GM19395 (cell line): ENCODE measurements at regions not wholly inside any gene's neighbourhood (a gene's known extent, or its start where the extent isn't known, plus 50 kb on each side); places are given as distances from the start of the nearest gene placed in this dataset.
A peak's percentile ranks its signal among the peaks of the same experiment; 100 is the strongest.
"Not testable (repeated sequence)": the region's sequence is repeated elsewhere in the genome, so short reads cannot be mapped to it uniquely, and the experiment has no call there.

Experiments used
- ATAC-seq: cut with Tn5 transposase; IDR thresholded peaks from one replicate; pipeline ENCODE4 v1.9.1; 2021; ENCODE audit warnings: mild to moderate bottlenecking, moderate library complexity; ENCODE audit not compliant: unreplicated experiment

DNA sequence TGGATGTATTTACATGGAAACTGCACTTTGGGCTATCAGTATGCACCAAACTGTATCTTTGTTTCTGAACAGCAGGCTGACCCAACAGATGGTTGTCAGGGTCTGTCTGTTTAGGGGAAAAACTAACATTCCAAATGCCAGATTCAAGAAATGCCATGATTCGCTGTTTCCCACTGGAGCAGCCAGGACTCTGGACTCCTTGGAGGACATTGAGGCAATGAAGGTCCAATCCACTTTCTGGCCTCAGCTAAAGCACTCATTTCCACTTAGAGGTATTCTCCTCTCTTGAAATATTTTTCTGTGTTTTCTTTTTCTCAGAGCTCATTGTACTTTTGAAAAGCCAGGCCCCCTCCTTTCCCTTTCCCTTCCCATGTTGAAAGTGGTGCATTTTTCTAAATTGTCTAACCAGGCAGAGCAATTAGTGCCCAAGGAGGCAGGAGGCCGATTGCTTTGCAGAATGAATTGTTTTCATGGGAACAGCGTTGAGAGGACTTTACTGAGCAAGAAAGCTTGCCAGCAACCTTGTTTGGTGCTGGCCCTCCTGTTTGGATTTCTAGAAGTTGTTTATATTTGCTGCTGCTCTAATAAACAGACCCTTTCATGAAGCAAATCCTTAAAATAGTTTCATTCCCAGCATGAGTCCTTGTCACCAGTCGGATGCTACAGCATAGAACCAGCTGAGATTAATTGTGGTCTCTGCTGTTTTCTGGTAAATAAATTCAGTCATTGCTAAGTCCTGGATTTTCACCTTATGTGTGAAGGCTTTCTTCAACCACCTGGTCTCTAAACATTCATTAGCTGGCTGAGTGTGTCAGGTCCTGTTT, 132.8 kb upstream of the TAF11L2 start:
- ATAC-seq: no peak

DNA sequence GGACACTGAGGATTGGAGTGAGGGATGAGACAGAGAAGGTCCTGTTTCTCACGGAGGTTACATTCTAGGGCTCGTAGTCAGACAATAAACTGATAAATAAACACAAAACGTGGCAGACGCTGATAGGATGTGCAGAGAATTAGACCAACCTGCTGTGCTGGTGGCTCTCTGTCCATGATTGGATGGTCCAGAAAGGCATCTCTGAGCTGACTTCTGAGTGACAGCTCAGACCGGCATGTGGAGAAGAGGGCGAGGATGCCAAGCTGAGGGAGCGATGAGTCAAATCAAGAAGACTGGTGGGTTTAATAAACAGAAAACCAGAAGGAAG, 132.3 kb upstream of the TAF11L2 start:
- no peak for ATAC-seq

DNA sequence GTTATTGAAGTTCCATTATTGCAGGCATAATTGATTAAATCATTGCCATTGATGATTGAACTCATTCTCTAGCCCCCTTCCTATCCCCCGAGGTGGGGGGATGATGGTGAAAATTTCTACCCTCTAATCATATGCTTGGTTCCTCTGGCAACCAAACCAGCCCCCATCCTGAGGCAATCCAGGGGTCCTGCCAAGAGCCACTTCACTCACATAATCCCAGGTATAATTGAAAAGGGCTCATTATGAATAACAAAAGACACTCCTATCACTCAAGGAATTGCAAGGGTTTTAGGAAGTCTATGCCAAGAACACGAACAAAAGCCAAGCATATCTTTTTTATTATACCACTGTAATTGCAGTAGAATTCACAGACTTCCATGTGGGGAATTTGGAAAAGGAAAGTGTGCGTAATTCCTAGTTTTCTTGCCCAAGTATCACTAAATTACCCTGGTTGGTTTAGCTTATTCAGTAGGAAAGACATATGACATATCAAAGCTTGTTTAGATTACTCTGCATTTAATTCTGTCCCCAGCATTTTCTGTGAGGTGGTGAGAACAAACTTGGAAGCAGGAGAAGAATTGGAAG, 130.7 kb upstream of the TAF11L2 start:
- no peak for ATAC-seq

DNA sequence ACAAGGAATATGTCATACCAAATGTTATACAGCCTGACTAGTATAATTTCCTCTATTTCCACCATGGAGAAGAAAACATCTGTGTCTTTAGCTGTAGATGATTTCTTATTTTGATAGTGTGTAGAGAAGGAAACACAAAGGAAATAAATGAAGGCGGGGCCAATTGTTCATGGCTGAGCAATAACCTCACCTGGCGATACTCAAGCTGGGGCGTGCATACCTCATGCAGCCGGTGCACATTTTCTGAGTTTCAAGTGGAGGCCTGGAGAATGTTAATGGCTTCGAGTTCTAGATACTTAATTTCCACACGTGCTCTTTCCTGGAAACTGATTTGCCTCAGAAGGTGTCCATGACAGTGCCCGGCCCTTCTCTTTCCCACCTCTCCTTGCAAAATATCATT, 127.4 kb upstream of the TAF11L2 start:
- ATAC-seq: no peak

DNA sequence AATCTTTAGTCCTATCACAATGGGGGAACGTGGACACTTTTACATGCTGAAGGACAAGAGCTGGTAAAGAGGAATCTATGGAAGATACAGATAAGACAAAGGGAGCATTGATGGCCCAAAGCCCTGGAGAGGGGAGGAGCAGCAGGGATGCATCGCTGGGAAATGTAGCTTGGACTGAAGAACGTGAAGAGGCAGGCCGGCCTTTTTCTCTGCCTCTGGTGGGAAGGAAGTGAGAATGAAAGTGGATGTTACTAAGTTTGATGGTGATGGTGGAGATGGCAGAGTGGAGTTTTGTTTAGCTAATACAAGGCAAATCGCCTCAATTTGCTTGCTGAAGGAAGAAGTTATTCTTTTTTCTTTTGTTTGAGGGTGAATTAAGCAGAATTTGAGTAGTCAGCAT, 124.6 kb upstream of the TAF11L2 start:
- ATAC-seq: peak; percentile 85

DNA sequence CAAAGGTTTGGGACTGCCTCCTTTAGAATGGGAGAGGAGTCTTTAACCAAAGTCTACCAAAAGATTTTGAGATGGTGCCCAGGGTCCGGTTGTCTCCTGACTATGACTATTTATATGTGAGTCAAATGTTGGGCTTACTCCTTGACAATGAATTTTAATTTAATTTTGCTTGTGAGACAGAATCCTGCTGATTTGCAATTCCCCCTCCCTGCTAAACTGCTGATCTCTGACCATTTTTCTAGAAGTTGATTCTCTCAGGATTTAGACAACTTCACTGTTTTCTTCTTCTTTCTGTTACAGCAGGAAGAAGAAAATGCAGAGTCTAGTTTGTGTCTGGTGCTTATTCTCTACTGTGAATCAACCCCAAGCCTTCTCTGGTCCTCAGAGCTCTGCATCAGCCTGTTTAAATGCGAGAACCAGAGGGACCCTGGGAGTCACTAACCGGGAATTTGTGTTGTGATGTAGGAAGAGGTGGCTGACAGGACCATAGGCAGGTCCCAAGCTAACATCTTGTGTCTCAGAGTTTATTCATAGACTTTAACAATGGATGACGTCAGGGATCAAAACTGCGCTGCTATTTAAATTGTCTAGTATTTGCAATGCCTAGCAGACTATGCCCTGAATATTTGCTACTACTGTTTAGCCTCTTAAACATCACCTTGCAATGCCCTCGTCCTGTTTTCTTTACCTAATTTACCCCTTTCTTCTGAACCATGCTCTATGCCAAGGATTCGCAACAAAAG, 124.0 kb upstream of the TAF11L2 start:
- ATAC-seq: peak; percentile 25

DNA sequence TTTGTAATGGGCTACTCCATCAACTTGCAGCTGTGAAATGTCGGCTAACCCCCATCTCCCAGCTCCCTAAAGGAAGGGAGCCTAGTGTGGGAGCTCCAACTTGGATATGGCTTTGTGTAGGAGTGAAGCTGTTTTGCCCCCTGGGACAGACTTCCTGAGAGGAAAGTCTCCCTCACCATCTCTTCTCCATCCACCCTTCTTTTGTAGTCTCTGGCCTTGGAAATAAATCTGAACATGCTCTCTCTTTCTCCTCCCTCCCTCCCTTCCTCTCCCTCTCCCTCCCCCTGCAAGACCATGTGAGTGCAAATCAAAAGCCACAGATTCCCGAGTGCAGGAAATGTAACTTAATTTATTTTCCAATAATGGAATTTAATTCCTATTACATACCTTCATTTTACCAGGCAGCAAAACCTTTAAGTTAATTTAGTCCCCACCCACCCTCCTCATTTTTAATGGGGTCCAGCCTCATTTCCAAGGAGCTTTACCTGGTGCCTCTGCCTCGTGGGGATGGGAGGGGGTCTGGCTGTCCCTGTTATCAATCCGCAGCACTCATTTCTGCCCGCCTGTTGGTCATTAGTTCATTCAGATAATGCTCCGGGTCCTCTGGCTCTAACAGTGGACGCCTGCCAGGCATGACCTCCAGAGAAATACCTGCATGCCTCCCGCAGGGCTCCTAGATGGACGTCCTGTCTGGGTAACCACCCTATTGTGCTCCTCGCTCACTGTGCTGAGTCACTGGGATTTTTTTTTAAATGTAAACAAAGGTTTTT, 122.9 kb upstream of the TAF11L2 start:
- ATAC-seq: no peak

DNA sequence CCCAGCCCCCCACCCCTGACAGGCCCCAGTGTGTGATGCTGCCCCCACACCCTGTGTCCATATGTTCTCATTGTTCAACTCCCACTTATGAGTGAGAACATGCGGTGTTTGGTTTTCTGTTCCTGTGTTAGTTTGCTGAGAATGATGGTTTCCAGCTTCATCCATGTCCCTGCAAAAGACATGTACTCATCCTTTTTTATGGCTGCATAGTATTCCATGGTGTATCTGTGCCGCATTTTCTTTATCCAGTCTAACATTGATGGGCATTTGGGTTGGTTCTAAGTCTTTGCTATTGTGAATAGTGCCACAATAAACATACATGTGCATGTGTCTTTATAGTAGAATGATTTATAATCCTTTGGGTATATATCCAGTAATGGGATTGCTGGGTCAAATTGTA, 122.1 kb upstream of the TAF11L2 start:
- ATAC-seq: not testable (repeated sequence)

DNA sequence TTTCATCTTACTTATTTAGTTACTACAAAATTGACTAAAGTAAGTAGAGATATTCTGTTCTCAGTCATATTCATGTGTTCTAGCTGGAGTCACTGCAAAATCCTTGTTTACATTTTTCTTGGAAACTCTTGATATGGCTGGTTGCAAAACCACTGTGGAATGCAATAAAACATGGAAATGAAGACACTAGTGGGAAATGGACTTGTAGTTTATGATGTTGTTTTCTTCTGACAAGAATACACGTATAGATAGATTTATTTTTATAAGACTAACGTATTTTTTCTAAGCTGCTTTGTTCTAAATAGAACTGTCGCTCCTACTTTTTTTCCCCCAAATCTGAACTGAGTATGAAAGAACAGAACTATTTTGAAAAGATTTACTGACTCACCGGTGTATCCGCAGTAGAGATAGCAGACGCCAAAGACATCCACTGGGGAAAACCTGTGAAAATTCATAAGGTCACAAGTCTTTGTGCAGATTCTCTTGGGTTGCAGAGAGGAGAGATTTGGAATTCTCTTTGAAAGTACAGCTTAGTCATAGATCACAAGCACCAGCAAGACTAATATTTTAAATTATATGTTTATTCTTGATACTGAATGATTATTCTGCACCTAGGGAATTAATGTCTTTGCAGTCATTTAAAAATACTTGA, 119.6 kb upstream of the TAF11L2 start:
- no peak for ATAC-seq

DNA sequence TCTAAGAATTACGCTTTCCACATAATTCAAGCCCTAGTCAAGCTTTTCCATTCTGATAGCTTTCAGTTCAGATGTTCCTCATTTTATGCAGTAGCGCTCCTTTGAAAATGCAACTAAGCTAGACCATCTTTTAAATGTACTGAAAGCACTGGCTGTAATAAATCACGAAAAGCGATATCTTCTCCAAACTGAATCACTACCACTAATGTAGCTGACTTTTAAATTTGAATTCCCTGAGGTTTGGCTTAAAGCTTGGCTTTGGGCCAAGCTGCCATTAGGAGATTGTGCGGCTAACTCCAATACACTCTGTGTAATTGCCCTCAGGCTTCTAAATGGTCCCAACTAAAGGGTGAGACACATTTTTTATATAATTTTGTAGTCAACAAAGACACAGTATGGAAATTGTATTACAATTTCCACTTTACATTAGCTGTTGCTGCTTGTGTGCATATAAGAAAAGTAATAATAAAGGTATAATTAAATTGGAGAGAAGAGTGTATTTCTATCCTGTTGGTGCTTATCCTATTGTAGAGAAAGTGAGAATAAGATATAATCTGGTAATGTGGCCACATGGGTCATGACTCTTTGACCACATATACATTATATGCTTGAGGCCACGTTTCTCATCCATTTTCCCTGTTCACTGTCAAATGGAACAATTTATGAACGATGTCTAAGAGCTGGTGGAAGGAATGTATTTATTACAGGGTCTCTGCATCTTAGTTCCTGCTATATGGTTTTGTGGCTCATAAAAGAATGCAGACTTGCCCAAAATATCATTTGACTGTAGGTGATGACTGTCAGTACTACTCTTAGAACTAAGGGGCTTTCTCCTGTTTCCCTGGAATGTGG, 118.7 kb upstream of the TAF11L2 start:
- ATAC-seq: no peak

DNA sequence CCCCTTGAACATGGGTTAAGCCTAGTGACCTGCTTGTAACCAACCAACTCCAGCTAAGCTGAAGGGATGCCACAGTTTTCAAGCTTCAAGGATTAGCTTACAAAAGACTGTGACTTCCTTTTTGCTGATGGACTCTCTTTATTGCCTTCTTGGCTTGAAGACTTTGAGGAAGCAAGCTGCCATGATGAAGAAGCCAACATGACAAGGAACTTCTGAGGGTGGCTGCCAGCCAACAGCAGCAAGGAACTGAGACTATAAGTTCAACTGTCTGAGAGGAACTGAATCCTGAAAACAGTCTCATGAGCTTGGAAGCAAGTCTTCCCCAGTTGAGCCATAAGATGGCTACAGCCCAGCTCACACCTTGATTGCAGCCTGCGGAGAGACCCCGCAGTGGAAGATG, 116.1 kb upstream of the TAF11L2 start:
- ATAC-seq: no peak

DNA sequence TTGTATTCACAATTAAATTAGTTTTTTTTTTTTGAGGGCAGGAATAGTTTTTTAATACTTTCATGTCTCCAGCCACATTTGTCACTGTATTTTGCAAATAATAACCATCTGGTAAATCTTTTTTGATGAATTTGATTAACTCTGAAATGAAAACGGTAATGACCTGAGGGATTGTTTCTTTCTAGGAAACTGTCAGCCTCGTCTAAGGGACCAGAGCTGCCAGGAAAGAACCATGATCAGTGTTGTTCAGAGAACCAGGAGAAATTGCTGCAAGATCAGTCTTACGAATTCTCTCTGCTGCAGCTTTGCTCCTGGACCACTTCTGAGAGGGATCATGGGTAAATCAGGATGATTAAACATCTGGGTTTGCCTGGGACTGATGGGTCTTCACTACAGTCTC, 114.5 kb upstream of the TAF11L2 start:
- ATAC-seq: no peak

DNA sequence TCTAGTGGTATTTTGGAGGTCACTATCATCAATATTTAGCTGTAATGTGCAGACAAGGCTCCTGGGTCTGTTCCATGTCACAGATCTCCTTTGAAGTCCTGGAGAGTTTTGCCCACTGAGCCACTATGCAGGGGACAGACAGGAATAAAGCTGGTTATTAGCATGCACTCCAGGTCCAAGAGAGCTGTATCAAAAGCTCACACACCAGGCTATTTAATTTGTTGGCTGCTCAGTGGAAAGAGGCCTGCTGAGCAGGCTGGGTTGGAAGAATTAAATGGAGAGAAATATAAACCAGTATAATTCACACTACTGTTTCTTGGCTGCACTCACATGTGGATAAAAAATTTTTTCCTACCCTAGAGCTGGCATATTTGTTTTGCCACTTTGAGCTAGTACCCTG, 113.8 kb upstream of the TAF11L2 start:
- no peak for ATAC-seq

DNA sequence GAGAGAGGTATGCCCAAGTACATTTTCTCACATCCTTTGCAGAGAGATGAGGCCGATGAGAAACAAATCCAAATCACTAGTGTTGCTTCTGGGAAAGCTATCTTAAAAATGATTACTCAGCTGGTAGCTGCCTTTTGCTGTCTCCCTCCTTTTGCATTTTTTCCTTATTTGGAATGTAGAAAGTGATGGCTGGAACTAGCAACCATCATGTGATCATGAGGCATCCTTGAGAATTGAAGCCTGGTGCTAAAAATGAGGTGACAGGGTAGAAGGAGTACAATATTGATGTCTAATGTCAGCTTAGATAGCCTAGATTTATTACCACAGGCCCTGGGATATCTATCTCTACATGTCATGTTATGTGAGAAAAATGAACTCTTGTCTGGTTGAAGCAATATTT, 109.3 kb upstream of the TAF11L2 start:
- no peak for ATAC-seq

DNA sequence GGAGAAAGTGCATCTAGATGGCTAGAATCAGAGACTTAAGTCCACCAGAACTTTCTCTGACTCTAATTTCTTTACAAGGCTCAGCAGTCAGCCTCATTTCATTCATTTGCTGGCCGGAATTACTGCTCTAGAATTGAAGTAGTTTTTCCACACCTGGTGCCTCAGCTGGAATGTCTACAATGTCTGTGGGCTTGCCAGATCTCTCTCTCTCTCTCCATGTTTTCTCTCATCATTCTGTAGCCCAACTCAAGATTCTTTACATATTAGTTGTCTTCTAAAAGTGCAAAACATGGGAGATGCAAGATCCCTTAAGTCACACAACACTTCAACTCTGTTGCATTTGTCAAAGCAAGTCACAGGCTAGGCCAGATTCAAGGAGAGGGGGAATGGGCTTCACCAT, 103.9 kb upstream of the TAF11L2 start:
- no peak for ATAC-seq

DNA sequence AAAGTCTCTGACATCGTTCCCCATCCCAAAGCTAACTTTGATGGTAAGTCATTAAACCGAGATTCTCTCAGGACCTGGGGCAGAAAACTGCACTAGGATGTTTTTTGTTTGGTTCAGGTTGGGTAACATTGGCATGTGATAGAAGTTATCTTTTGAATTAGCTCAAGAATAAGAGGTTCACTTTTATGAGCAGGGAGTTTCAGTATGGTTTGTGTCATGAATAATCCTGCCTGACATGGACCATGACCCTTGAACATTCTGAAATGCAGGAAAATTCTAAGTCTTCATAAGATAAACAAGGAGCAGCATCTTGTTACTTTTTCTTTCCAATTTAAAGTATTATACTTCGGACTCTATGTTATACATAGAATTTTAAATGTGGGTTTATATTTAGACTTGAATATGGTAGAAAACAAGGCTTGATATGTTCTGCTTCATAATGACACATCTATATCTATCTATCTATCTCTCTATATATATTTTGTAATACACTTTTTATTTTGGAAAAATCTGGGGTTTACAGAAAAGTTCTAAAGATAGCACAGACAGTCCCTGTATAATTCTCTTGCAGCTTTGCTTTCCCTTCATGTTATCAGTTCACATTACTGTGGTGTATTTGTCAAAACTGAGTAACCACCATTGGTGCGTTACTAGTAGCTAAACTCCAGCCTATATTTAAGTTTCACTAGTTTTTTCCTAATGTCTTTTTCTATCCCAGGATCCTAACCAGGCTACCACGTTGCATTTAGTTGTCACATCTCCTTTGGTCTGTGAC, 102.7 kb upstream of the TAF11L2 start:
- no peak for ATAC-seq

DNA sequence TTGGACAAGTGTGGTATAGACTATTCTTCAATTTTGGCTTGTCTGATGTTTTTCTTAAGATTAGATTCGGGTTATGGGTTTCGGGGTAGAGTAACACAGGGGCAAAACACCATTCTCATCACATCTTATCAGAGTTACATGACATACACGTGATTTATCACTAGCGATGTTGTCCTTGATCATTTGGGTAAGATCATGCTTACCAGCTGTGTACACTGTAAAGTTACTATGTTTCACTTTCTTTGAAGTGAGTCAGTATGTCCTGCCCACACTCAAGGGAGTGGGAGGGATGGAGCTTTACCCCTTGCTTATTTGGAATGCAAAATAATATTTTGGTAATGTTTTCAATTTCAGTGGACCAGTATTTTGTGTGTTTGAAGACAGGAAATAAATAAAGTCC, 101.8 kb upstream of the TAF11L2 start:
- ATAC-seq: peak; percentile 57

DNA sequence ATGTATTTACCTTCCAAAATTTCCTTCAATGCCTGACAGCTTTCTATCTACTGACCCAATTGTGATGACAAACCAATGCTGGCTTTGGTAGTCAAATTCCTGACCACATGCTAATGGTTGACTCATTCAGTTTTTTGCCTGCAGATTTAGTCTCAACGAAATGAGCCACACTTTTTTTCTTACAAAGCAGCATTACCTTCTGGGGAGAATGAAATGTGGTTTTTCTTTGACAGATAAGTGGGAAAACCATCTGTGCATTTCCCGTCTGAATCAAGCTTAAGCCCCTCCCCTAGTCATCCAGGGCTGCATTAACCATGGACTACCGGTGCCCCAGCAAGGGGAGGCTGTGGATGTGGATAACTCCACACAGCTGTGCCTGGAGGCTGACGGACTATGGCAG, 99.6 kb upstream of the TAF11L2 start:
- ATAC-seq: no peak
